HUDEP-2 (cell line): ENCODE measurements at regions not wholly inside any gene's neighbourhood (a gene's known extent, or its start where the extent isn't known, plus 50 kb on each side); places are given as distances from the start of the nearest gene placed in this dataset.
"Not testable (repeated sequence)": the region's sequence is repeated elsewhere in the genome, so short reads cannot be mapped to it uniquely, and the experiment has no call there.

Experiments
- DNase-seq, 76 experiments: peaks; one replicate each; lab custom pipeline; 2025; ENCODE audit not compliant: unreplicated experiment in 76 of 76; lab: John Stamatoyannopoulos, UW

DNA sequence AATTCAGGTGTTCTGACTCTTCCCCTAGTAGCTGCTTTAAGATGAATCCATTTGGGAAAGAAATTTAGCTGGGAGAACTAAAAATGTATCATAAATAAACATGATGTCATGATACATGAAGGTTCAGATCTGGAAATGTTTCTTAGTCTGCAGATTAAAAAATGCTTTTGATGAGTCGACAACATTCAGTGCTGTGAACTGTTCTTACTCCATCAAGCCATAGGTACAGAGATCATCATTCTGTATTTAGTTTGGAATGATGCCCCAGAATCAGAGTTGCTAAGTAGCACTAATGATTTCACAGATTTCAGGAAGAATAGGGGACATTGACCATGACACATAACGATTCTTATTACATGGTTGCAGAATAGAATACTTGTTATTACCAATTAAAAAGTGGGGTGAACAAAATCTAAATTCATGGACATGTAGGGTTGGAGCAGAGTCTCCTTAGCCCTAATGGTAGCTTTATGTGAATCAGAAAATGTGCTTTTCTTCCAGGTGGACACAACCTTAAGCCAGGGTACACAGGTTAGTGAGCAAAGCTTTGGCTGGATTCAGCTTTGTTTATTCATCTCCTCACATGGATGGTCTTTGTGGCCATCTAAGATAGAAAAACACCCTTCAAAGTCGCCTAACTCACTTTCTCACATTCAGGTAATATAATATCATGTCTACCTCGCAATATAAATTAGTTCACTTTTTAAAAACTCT, 205.4 kb upstream of the SEL1L start:
- DNase-seq = no peak

GRCh38 chr14:81743605-81744004, 210.0 kb upstream of the SEL1L start:
- no peak for DNase-seq

DNA sequence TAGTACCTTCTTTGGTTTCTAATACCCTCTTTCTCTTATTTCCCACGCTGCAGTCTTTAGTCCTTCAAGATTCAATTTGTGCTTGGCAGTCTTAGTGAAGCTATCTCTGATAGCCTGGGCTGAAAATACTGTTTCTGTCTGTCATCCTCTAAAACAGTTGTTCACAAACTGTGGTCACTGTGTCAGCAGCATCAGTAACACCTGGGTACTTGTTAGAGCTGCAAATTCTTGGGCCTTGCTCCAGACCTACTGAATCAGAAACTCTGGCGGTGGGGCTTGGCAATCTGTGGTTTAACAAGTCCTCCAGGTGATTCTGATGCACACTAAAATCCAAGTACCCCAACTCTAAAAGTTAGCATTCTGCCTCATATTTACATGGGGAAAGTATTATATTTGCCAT, 217.5 kb upstream of the SEL1L start:
- no peak for DNase-seq

GRCh38 chr14:81759541-81759940, 225.9 kb upstream of the SEL1L start:
- DNase-seq = no peak

DNA sequence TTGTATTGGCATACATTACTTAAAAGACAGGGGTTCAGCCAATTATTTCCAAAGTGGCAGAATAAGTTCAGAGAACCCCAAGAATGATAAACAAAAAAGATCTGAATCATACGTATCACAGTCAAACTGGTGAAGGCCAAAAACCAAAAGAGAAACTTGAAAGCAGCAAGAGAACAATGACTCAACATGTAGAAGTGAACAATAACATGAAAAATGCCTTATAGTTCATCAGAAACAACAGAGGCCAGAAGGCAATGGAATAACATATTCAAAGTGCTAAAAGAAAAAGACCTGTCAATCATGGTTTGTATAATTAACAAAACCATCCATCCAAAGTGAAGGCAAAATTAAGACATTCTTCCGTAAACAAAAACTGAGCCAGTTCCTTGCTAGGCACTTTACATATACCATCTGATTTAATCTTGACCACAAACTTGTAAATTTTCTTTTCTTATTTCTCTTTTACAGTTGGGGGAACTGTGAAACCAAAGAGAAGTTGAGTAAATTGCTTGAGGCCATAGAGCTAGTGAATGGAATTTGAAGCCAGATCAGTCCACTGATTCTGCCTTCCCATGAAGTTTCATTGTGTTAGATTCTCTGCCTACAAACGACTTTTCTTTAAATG, 232.1 kb upstream of the SEL1L start:
- no peak for DNase-seq

DNA sequence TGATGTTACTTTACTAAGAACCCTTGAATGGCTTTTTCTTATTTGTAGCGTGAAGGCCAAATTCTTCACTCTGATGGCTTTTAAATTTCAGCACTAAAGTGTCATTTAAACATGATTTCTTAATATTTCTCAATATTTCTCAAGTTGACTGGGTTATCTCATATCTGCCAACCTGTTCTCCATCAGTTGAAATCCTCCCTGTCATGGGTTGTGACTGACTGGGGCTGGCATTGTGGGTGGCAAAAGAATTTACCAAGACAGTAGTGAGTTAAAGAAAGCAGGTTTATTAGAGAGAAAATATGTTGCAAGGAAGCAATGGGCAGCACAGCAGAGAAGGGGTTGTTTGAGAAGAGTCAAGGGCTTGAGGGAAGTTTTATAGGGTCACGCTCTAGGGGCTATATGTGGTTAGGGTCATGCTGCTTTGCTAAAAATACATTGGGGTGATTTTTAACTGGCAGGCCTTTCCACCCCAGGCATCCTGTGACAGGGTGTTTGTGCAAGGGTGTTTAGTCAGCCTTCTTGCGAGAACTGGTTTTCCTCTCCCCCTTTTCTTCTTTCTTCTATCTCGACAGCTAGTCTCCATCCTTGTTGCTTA, 232.8 kb upstream of the SEL1L start:
- no peak for DNase-seq

GRCh38 chr14:81767266-81767995, 233.8 kb upstream of the SEL1L start:
- DNase-seq = no peak

DNA sequence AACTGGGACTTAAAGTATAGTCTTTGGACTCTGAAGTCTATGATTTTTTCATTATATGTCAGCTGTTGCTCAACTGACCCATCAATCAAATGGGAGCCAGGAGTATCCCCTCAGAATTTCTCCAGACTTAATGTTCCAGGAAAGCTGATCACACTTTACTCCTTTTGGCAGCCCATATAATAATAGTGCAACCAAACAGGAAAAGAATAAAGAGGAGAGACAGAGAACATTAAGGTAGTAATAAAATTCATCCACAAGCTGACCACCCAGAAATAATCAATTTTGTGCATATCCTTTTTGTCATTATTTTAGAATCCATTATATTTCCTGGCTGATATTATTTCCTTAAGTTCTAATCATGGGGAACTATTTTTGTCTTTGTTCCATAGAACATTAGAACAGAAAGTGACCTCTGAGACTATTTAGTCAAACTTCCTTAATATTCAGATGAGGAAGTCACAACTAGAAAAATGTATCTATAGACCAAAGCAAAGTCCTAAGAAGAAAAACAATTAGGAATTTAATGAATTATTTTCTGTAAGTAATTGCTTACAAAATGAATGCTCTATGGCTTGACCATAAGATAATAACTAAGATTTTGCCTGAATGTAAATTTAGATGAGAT, 238.1 kb upstream of the SEL1L start:
- DNase-seq = no peak

DNA sequence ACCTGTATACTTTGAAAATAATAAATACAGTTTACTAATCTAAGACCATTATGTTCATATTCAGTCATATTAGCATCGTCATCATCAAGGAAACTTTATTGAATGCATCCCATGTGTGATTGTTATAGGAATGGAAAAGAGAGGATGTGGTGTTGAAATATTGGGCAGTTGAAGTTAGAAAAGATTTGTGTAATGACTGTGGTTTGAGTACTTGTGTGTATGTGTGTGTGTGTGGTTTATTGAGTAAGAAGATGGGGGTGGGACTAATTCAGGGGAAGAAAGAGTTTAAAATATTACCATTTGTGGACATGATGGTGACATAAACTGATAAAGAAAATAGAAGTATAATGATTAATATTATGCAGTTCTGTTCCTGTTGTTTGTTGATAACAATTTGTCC, 238.7 kb upstream of the SEL1L start:
- no peak for DNase-seq

GRCh38 chr14:81776531-81776930, 242.9 kb upstream of the SEL1L start:
- no peak for DNase-seq

DNA sequence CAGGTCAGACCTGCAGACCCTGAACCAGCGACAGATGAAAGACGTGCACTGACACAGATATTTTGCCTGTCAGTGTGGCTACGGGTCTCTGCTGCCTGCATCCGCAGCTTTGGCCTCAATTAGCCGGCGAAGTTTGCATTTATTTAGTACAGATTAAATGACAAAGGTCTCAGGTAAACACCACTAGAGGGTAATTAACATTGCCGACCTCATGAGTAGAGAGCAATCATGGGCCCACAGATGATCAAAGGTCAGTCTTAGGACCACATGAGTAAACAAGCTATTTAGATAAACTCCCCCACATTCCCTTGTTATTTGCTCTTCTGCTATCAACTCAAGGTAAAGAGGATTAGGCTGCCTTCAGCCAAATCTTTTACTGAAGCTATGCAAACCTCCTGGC, 248.1 kb upstream of the SEL1L start:
- not testable (repeated sequence) for DNase-seq

- no peak for DNase-seq
These were observed 250.4 kb upstream of the SEL1L start for GRCh38 chr14:81784084-81784483.

DNA sequence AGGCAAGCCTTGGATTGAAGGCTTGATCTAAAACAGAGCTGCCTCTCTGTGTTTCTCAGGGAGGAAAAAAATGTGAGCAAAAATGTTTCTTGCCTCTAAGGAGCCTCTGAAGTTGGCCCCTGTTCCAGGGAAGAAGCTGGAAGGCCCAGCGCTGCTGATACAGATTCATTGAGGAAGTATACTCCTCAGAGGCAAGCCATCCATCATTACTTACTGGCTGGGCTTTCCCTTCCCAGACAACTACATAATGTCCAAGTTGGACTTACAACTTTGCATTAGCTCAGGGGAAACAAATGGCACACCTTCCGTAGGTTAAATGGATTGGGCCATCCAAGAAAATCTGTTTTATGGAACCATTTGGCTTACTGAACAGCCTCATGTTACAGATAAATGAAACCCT, 263.7 kb upstream of the SEL1L start:
- no peak for DNase-seq

DNA sequence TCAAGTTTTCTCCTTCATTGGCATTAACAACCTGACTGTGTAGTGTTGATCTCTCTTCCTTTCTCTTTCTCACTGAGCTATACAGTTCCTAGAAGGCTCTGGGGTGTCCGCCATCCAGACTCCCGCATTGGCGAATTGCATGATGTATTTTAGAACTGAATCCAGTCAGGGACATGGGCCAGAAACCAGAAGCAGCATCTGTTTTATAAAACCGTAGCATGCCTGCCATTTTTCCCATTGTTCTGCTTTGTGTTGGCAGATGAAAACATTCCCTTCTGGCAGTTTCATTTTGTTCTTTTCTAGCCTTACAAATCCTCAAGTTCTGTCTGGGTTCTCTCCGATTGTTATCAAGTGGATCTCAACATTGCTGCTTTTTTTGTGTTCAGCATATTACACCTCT, 268.3 kb upstream of the SEL1L start:
- DNase-seq = no peak

DNA sequence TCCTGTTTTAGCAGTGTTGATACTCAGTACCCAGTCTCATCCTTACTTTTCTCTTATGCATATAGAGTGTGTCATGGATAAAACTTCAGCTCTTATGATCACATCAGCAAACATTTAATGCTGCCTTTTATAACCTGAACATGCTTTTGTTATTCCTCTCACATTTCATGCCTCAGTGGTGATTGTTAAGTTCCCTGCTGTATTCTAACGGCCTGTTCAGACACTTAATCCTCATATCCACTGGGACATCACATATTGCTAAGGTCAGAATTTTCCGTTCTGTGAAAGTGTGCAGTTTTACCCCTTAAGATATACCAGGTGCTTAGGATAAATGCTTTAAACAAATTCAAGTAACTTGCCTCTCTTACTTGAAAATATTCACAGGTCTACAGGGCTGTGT, 268.7 kb upstream of the SEL1L start:
- no peak for DNase-seq

GRCh38 chr14:81805785-81806184, 272.1 kb upstream of the SEL1L start:
- no peak for DNase-seq

- DNase-seq = no peak
These were observed 278.1 kb upstream of the SEL1L start for GRCh38 chr14:81811705-81812269.

DNA sequence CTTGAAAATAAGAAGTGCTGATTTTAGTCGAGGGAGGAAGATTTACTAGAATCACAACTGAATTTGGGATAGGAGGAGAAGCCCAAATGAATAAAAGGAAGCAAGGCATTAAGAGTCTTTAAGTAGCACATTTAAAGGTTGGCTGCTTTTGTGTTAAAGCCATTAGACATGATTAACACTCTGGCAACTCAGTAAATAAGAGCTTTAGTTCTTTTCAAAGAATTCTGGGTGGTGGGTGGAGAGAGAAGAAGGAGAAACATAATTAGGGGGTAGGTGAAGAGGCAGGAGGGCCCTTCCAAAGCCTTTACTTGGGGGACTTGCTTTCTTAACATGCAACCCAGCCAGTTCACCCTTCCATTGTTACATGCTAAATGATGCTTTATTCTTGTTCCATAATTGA, 284.6 kb upstream of the SEL1L start:
- DNase-seq = no peak

- DNase-seq = no peak
These were observed 285.7 kb upstream of the SEL1L start for GRCh38 chr14:81819344-81819743.

DNA sequence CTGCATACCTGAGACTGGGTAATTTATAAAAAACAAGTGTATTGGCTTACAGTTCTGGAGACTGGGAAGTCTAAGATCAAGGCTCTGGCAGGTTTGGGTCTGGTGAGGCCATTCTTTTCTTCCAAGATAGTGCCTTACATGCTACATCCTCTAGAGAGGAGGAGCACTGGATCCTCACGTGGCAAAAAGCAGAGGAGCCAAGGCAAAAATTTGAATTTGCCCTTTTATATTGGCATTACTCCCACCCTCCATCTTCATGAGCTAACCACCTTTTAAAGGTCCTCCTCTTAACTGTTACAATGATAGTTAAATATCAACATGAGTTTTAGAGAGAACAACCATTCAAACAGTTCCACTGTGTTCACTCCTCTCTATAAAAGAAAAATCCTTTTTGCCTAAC, 286.3 kb upstream of the SEL1L start:
- DNase-seq = no peak

GRCh38 chr14:81826081-81826480, 292.4 kb upstream of the SEL1L start:
- no peak for DNase-seq
